HG03558 (cell line): ENCODE measurements at regions not wholly inside any gene's neighbourhood (a gene's known extent, or its start where the extent isn't known, plus 50 kb on each side); places are given as distances from the start of the nearest gene placed in this dataset.

ENCODE experiments used
- ATAC-seq: cut with Tn5 transposase; IDR thresholded peaks from one replicate; pipeline ENCODE4 v1.9.1; 2021; ENCODE audit warnings: moderate number of reproducible peaks; ENCODE audit not compliant: unreplicated experiment; ENCODE audit errors: extremely low read depth

DNA sequence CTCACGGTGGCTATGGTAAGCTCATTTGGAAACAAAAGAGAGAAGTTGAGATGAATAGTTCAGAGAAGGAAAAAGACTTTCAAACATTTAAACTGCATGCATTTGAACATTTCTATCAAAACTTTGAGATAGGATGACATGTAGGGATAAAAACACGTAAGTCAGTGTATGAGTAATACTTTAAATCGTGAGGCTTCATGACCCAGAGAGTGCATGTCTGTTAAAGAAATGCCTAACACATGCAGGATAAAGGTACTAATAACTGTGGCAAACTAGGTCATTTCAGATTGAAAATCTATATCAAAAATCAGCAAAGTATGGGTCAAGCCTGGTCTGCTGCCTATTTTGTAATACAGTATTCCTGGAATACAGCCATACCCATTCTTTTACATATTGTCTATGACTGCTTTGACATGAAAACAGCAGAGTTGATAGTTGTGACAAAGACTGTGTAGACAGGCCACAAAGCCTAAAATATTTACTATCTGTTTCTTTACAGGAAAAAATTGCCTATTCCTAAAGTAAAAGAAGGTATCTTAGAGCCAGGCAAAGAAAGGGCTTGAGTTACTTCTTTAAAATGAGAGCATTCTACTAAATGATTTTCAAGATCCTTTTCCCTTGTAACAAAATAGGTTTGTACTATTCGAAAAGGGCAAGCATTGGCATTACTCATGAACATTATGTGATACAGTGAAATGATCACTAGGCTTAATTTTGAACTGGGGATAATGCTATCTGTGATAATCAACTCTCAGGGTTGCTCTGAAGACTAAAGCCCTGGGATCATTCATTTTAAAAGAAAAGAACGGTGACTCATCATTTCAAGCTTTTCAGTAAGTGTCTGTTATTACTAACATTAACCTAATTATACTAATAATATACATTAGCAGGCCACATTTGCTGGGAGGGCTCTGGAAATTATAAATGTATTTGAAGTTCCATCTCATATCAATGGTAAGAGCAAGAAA is 185.9 kb downstream of the CRPPA start:
- ATAC-seq: no peak

DNA sequence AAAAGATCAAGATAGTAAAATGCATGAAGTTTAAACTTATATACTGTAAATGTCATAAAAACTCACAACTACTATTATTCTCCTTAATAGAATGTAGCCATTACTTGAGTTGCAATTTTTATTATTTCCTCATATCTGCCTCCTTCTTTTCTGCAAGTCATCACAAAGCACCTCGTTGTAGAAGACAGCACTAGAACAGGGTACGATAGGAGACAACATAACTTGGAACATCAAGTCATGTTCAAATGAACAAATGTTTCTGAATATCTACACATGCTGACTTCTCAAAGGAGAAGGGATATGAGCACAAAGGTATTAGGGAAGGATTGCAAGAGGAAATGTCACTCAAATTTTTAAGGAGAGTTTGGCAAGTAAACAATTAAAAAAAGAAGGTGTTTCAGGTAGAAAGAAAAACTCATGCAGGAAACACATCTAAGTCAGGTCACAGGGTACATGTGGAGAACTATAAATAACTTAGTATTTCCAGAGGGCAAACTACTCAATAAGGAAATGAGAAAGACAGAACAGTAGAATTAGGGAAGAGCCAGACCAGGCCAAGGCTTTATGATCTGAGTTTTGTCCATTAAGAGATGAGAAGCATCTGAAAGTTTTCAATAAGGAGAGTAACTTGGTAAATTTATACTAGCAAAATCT is 186.7 kb downstream of the CRPPA start:
- no peak for ATAC-seq

DNA sequence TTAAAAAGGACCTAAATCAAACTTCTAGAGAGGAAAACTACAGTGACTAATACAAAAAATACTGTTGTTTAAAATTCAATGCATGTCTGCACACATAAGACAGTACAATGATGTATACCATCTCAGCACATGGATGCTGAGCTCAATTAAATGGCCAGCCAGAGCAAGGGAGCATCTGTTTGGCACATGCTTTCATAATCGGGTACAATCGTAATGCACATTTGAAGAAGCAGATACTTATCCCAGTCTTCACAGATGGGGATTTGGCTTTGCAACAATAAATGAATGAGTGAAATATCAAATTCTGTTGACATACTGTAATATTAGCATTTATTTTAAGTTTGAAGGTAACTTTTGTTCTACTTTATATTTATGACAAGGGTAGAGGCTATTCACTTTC is 187.8 kb downstream of the CRPPA start:
- no peak for ATAC-seq

- ATAC-seq: no peak
Measured at GRCh38 chr7:16232273-16232672, 189.1 kb downstream of the CRPPA start.

- no peak for ATAC-seq
Measured at GRCh38 chr7:16223963-16224707, 197.2 kb downstream of the CRPPA start.

DNA sequence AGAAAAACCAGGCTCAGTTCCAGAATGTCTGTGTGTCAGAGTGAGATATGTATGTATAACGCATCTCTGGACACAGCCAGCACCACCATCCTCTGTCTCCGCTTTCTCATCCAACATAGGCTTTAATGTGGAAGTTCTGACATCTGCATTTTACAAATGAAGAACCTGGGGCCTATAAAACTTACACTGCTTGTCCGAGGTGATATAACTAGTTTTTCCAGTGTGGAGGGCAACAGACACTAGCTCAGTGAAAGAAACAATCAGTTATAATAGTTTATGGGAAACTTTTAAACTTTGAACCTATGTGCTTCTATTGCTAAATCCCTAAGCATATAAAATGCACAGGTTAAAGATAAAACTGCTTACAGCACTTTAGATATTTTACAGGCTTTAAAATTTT is 208.7 kb downstream of the CRPPA start:
- ATAC-seq: no peak

DNA sequence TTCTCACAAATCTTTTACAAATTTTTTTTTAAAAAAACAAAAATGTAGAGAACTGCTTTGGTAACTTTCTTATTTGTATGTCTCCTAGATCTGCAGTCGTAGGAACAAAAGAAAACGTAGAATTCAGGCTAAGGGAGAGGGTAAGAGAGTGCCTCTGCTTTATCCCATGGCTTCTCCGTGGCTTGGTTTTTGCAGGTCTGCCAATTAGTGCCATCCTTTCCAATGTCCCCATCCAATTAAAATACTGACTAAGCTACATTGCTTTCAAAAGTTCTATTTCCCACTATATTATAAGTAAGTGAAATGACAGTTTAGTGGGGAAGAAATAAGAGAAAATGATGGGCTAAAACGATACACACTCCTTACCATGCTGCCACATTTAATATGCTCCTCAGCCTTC is 209.3 kb downstream of the CRPPA start:
- no peak for ATAC-seq

GRCh38 chr7:16211402-16211925 is 209.9 kb downstream of the CRPPA start:
- no peak for ATAC-seq

DNA sequence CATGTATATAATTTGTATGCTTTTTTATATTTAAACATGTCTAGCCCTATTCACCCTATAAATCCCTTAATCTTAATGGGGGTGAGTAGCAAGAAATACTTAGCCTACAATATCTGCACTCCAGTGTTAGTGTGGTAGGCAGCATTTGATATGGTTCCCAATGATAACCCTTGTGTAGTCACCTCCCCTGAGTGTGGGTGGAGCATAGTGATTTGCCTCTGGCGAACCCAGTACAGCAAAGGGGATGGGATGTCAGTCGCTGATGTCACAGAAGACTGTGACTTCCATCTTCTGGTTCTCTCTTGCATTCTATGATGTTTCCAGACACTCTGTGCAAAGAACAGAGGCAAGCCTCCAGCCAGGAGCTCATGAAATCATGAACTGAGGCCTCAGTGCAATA is 211.2 kb downstream of the CRPPA start:
- ATAC-seq: no peak

DNA sequence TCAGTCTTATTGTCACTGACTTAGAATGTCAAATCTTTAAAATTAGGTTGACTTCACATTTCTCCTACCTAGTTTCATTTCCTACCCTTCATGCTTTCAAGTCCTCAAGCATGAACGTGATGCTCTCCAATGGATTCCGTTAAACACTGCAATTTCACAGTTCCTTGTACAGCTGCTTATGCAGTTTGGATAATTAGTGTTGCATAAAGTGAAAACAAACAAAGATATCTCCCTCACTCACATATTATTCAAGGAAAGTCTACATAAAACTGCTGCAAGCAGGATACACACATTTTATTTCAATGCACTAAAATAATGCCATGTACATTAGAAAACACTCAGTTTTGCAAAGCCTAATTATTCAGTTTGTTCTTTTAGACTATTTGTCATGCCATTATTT is 214.0 kb downstream of the CRPPA start:
- no peak for ATAC-seq

DNA sequence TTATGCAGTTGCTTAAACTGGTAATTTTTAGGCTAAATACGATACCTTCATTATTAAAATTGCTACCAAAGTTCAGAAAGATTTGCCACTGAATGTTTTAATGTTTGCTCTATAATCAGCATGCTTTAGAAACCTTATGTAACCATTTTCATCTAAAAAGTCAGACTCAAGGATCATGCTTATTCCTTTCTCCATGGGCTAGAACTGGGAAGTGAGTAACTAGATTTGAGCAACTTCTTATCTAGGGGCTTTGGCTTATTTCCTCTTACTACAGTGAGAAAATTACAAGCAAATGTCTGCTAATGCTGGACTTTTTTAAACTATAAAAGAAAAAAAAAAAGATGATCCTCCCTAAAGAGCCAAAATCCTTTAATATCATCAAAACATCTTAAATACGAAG is 215.9 kb downstream of the CRPPA start:
- ATAC-seq: no peak

- ATAC-seq: no peak
Measured at GRCh38 chr7:16204953-16205352, 216.4 kb downstream of the CRPPA start.

- no peak for ATAC-seq
Measured at GRCh38 chr7:16203065-16203464, 218.3 kb downstream of the CRPPA start.

DNA sequence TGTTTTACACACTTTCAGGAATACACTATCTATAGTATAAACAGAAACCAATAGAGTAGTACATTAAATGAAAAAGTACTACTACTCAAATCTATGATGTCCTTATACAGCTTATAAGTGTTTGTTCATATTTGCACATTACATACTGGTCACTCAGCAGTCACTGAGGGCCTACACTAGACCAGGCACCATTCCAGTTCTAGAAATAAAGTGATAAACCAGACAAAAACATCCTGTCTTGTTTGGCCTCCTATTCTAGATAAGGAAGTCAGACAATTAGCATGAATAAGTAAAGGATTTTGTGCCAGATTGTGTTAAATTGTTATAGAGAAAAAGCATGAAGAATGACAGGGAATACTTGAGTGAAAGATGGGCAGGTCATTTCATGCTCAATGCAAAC is 219.0 kb downstream of the CRPPA start:
- ATAC-seq: no peak

- no peak for ATAC-seq
Measured at GRCh38 chr7:16200591-16200990, 220.7 kb downstream of the CRPPA start.

GRCh38 chr7:16193631-16194030 is 227.7 kb downstream of the CRPPA start:
- ATAC-seq: no peak

- no peak for ATAC-seq
Measured at GRCh38 chr7:16189026-16189715, 232.2 kb downstream of the CRPPA start.

DNA sequence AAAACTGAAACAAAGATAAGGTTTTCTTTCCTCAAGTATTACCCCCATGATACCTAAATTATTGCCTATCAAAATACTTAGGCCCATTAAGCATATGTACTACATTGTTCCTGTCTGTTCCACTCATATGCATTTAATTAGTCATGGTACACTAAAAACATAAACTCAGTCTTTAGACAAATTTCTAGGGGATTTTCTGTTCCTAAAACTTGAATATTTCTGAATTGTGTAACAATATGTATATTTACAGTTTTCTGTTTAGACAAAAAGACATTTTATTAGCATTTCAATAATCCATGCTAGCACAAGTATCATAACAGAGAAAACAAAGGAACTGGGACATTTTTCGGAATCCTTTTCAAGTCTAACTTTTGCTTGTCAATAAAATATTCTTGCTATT is 234.2 kb downstream of the CRPPA start:
- no peak for ATAC-seq

DNA sequence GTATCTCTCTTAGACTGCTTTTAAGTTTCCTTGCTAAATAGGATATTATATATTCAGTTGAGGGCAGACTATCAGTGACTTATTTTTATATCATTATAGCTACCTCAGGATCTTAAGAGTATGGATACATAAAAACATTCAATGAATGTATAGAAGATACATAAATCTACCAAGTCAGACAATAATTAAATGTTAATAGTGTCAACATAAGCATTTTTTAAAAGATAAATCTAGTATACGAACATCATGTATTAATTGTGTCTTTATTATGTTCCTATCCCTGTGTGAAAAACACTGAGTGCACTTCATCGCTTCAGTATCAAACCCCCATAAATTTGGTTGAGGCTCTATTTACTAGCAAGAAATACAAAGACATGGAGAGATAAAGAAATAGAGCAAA is 242.8 kb downstream of the CRPPA start:
- no peak for ATAC-seq

DNA sequence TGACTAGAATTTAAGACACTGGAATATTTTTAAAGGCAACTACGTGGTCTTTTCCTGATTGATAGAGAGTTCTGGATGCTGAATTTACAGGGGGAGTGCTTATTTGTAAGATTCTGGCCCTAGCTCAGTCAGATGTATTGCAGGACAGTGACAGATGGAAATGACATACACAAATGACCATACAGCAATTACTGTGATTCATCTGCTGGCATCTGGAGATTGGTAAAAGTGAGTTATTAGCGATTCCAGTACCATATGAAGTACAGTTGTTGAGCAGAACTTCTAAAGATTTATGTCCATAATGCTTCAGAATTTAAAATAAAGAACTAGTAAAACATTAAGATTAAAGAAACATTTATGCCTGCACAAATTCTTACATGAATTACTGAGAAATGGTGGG is 243.2 kb downstream of the CRPPA start:
- ATAC-seq: no peak
